ENCODE measurements at regions not wholly inside any gene's neighbourhood (a gene's known extent, or its start where the extent isn't known, plus 50 kb on each side); places are given as distances from the start of the nearest gene placed in this dataset.

DNA sequence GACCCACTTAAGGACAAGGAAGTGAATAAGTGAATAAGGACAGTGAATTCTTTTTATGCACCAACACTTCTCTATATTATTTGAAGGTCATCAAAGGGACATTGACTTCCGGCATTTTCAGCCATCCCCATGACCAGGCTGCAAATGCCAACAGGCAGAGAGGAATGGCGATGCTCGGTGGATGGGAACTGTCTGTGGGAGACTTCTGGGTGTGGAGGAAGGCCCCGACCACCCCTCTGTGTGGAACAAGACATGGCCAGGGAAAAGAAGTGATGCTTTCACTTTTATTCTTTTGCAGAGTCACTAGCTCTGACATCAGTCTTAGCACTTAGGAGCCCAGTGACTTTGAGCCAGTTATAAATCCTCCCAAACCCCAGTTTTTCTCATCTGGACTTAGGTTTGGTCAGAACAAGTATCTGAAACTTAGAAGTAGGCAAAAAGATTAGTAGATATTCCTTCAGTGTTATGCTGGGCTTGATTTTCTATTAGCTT, 84.5 kb downstream of the KBTBD8 start:
- Histone ChIP-seq H3K79me2 (ENCODE audit: control insufficient read depth in 1 of 2, insufficient read depth in 2 of 2, low read length in 2 of 2) (no peaks in the 10 kb centered on the region), H4K5ac (ENCODE audit: insufficient read length, low read depth, low read length) (no peak overlapping the region), H3K18ac (ENCODE audit: extremely low read depth, low read length) (no peak overlapping the region), H3K4me3 (ENCODE audit: extremely low read depth in 1 of 4, insufficient read depth in 2 of 4, low read depth in 3 of 4, low read length in 4 of 4) (no peak overlapping the region), H3K79me1 (ENCODE audit: low read depth, low read length) (no peaks in the 10 kb centered on the region), H3K14ac (ENCODE audit: insufficient read length) (no peak overlapping the region), H4K20me1 (replicated peaks in 1 of 2; ENCODE audit: control insufficient read depth in 1 of 2, insufficient read depth in 2 of 2, low read length in 2 of 2) (no peaks in the 10 kb centered on the region), H2BK15ac (ENCODE audit: low read length) (no peak overlapping the region), H3K23ac (ENCODE audit: insufficient read length) (no peak overlapping the region), H3K9me3 (ENCODE audit: insufficient read depth in 2 of 2, low read depth in 1 of 2, low read length in 1 of 2) (no peaks in the 10 kb centered on the region), H2BK5ac (ENCODE audit: low read depth, low read length) (no peak overlapping the region), H4K8ac (ENCODE audit: extremely low read depth, insufficient read depth, low read length) (no peak overlapping the region), H3K56ac (replicated peaks; ENCODE audit: insufficient read length, low read depth, low read length) (no peak overlapping the region), H2BK20ac (ENCODE audit: low read length) (no peak overlapping the region), H2AK5ac (ENCODE audit: low read depth, low read length) (no peak overlapping the region), H2AFZ (ENCODE audit: low read length) (no peak overlapping the region), H3K36me3 (ENCODE audit: control insufficient read depth in 2 of 4, insufficient read depth in 4 of 4, low read length in 3 of 4) (no peaks in the 10 kb centered on the region), H3K23me2 (ENCODE audit: low read depth, low read length) (no peaks in the 10 kb centered on the region), H3K9ac (replicated peaks in 1 of 4; ENCODE audit: extremely low read depth in 1 of 4, low read depth in 3 of 4, low read length in 3 of 4) (no peak overlapping the region), H2BK120ac (replicated peaks; ENCODE audit: low read depth, low read length) (no peak overlapping the region), H3K27me3 (replicated peaks in 1 of 4; ENCODE audit: control insufficient read depth in 3 of 4, extremely low read depth in 1 of 4, insufficient read depth in 3 of 4, low read length in 3 of 4) (no peaks in the 10 kb centered on the region), H3K4me2 (ENCODE audit: insufficient read depth in 1 of 2, low read depth in 2 of 2, low read length in 2 of 2) (no peak overlapping the region), H3K4me1 (replicated peaks in 1 of 4; ENCODE audit: control insufficient read depth in 3 of 4, insufficient read depth in 4 of 4, low read length in 3 of 4) (no peaks in the 10 kb centered on the region), H3K27ac (ENCODE audit: low read depth, low read length) (no peak overlapping the region), H4K91ac (replicated peaks; ENCODE audit: insufficient read length, low read length) (no peak overlapping the region), H3K4ac (replicated peaks; ENCODE audit: insufficient read length, low read depth, low read length) (no peak overlapping the region), H2BK12ac (ENCODE audit: low read depth, low read length) (no peak overlapping the region)
- 89% methylated on average over 4 of the region's 4 CpGs; no CpG with 5 or more reads in 1 of the 2 experiments for WGBS, 2 experiments (ENCODE audit: extremely low coverage in 1 of 2, insufficient coverage in 1 of 2, insufficient read length in 1 of 2, insufficient replicate concordance in 2 of 2, low coverage in 1 of 2, low lambda C conversion rate in 2 of 2, missing lambda C conversion rate in 1 of 2)
- CTCF ChIA-PET (ENCODE audit: partially characterized antibody) = interaction anchor here (0.6 to 1.6 kb wide), 5 partner anchors 12 to 155 kb away, joined by 3 to 4 read pairs (median 4); no protein-coding TSS in a partner anchor
- no peak for DNase-seq (ENCODE audit: low read depth in 1 of 2, low spot score in 2 of 2)
- FAIRE-seq = no peak
- TF ChIP-seq RXRA (IDR thresholded peaks at IDR 0.05; ENCODE audit: insufficient read depth, low read depth, low read length) (no peak), TAF1 (IDR thresholded peaks at IDR 0.05; ENCODE audit: low read depth, low read length) (no peak), HDAC2 (IDR thresholded peaks at IDR 0.05; ENCODE audit: borderline replicate concordance in 1 of 2, low read depth in 2 of 2, low read length in 2 of 2) (no peak)
- POLR2A ChIA-PET (ENCODE audit: partially characterized antibody) = no interaction called here

All from H1 (cell line).